HG02798 (cell line): ENCODE measurements at regions not wholly inside any gene's neighbourhood (a gene's known extent, or its start where the extent isn't known, plus 50 kb on each side); places are given as distances from the start of the nearest gene placed in this dataset.

ENCODE experiments used
- ATAC-seq: cut with Tn5 transposase; IDR thresholded peaks from one replicate; pipeline ENCODE4 v1.9.1; 2021; ENCODE audit warnings: mild to moderate bottlenecking; ENCODE audit not compliant: unreplicated experiment, poor library complexity

- no peak for ATAC-seq
Measured at GRCh38 chr6:56692523-56693245, 50.0 kb upstream of the DST start.
